OCI-LY1 (cell line): ENCODE measurements at regions not wholly inside any gene's neighbourhood (a gene's known extent, or its start where the extent isn't known, plus 50 kb on each side); places are given as distances from the start of the nearest gene placed in this dataset.

ENCODE experiments used
- H2AFZ ChIP-seq: fragments of 200-600 bp; sonication (generic), shearing (Covaris generic); 2 replicates; pipeline ENCODE4 v1.6.0; 2014; ENCODE audit warnings: antibody characterized with exemption, mild to moderate bottlenecking, low read length
- H3F3A ChIP-seq: fragments of 200-600 bp; sonication (generic), shearing (Covaris generic); 2 replicates; pipeline ENCODE4 v1.6.0; 2014; ENCODE audit warnings: mild to moderate bottlenecking, antibody characterized with exemption, low read length, moderate library complexity; ENCODE audit not compliant: insufficient read depth
- H3K27ac ChIP-seq: fragments of 200-600 bp; sonication (generic); 2 replicates; pipeline ENCODE4 v1.5.1; 2014; ENCODE audit warnings: low read length, mixed run types, mild to moderate bottlenecking, low read depth; ENCODE audit not compliant: poor library complexity, severe bottlenecking
- H3K27me3 ChIP-seq: fragments of 200-600 bp; sonication (generic); 2 replicates; pipeline ENCODE4 v1.6.0; 2014; ENCODE audit warnings: antibody characterized with exemption, mild to moderate bottlenecking, low read length, moderate library complexity; ENCODE audit not compliant: insufficient read depth
- H3K36me3 ChIP-seq: fragments of 200-600 bp; sonication (generic); 2 replicates; pipeline ENCODE4 v1.6.1; 2014; ENCODE audit warnings: mild to moderate bottlenecking, antibody characterized with exemption, low read length, moderate library complexity, mixed read lengths; ENCODE audit not compliant: insufficient read depth
- H3K4me1 ChIP-seq: fragments of 200-600 bp; sonication (generic); 2 replicates; pipeline ENCODE4 v1.5.1; 2014; ENCODE audit warnings: mild to moderate bottlenecking, low read length, moderate library complexity; ENCODE audit not compliant: insufficient read depth, severe bottlenecking
- H3K4me2 ChIP-seq: fragments of 200-600 bp; sonication (generic), shearing (Covaris generic); 2 replicates; pipeline ENCODE4 v1.6.1; 2014; ENCODE audit warnings: low read length
- H3K4me3 ChIP-seq: fragments of 200-600 bp; sonication (generic); 2 replicates; pipeline ENCODE4 v1.5.1; 2014; ENCODE audit warnings: low read length, low read depth, mild to moderate bottlenecking, mixed read lengths; ENCODE audit not compliant: poor library complexity, severe bottlenecking
- H3K79me2 ChIP-seq: fragments of 200-600 bp; shearing (Covaris generic); 2 replicates; pipeline ENCODE4 v1.6.1; 2016; ENCODE audit warnings: mixed run types, low read length, mixed read lengths; ENCODE audit not compliant: insufficient read depth
- H3K9ac ChIP-seq: fragments of 200-600 bp; sonication (generic), shearing (Covaris generic); 2 replicates; pipeline ENCODE4 v1.6.1; 2014; ENCODE audit warnings: mild to moderate bottlenecking, low read length, mixed read lengths
- H3K9me2 ChIP-seq: fragments of 200-600 bp; sonication (generic), shearing (Covaris generic); 2 replicates; pipeline ENCODE4 v1.6.1; 2014; ENCODE audit warnings: low read depth, mild to moderate bottlenecking, low read length, mixed read lengths
- H3K9me3 ChIP-seq: fragments of 200-600 bp; shearing (Covaris generic); 2 replicates; pipeline ENCODE4 v1.6.1; 2014; ENCODE audit warnings: low read length, mixed read lengths
- H4K20me1 ChIP-seq: fragments of 200-600 bp; sonication (generic), shearing (Covaris generic); 2 replicates; pipeline ENCODE4 v1.6.0; 2016; ENCODE audit warnings: mild to moderate bottlenecking, low read length; ENCODE audit not compliant: insufficient read depth
- EZH2 ChIP-seq: fragments of 200-600 bp; sonication (generic), shearing (Covaris generic); IDR thresholded peaks from 2 replicates; pipeline ENCODE4 v1.8.0; 2017; ENCODE audit warnings: borderline replicate concordance, mixed run types, mild to moderate bottlenecking, antibody characterized with exemption, low read length, moderate library complexity, mixed read lengths
- TF ChIP-seq, protein P1 (sequence below): fragments of 200-600 bp; sonication (generic), shearing (Covaris generic); IDR thresholded peaks from 2 replicates; pipeline ENCODE4 v1.5.1; 2017; ENCODE audit warnings: mild to moderate bottlenecking, antibody characterized with exemption, low read length, moderate library complexity, mixed read lengths

DNA sequence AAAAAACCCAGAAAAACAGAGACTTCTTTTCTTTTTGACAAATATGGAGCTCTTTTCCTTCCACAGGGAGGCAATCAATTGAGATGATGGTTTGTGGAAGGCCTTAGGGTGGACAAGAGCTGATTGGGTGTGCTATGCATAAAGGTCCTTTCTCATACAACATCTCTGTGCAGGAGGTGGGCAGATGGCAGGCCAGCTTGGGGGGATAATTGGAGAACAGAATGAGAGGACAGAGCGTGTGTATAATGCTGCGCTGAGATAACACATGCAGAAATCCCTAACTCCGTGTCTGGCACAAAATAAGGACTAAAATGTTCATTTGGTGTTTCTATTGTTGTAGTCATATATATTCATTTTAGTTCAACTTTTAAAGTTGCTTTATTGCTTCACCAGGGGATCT, 159.0 kb upstream of the MEF2C start:
- H3K9ac ChIP-seq: no peak overlapping the region

DNA sequence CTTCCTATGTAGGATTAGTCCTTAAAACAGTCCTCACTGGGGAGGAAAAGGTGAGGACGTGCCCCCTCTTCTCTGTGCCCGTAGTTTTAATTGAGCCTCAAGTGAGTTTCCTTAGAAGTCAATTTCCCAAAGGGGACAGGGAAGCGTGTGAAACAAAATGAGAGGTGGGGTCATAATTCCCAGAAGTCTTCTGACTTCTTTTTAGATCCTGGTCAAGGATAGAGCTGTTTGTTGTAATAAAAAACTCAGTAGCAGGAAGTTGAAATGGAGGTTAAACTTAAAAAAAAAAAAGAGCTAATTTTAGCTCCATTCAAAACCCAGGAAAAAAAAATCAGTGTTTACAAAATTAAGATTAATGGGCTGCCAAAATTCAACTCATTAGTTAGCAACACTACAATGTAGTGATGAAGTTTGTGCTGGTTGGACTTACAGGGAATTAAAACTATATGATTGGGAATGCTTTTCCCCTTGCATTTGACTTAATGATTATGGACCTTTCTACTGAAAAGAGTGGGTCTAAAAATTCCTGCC, 158.3 kb upstream of the MEF2C start:
- H2AFZ ChIP-seq: no peak overlapping the region
- H3K4me3 ChIP-seq: no peak overlapping the region
- no peaks in the 10 kb centered on the region for H4K20me1 ChIP-seq
- TF ChIP-seq, protein P1, sequence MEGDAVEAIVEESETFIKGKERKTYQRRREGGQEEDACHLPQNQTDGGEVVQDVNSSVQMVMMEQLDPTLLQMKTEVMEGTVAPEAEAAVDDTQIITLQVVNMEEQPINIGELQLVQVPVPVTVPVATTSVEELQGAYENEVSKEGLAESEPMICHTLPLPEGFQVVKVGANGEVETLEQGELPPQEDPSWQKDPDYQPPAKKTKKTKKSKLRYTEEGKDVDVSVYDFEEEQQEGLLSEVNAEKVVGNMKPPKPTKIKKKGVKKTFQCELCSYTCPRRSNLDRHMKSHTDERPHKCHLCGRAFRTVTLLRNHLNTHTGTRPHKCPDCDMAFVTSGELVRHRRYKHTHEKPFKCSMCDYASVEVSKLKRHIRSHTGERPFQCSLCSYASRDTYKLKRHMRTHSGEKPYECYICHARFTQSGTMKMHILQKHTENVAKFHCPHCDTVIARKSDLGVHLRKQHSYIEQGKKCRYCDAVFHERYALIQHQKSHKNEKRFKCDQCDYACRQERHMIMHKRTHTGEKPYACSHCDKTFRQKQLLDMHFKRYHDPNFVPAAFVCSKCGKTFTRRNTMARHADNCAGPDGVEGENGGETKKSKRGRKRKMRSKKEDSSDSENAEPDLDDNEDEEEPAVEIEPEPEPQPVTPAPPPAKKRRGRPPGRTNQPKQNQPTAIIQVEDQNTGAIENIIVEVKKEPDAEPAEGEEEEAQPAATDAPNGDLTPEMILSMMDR: no peak
- no peak for TF ChIP-seq EZH2
- no peaks in the 10 kb centered on the region for H3K9me2 ChIP-seq
- no peak overlapping the region for H3K4me2 ChIP-seq
- H3K27me3 ChIP-seq: no peaks in the 10 kb centered on the region
- no peak overlapping the region for H3K9ac ChIP-seq
- H3K4me1 ChIP-seq: no peaks in the 10 kb centered on the region
- no peaks in the 10 kb centered on the region; the same call in 1 of the 2 replicates for H3F3A ChIP-seq
- no peaks in the 10 kb centered on the region for H3K36me3 ChIP-seq
- H3K79me2 ChIP-seq: no peaks in the 10 kb centered on the region
- no peak overlapping the region for H3K27ac ChIP-seq
- no peaks in the 10 kb centered on the region for H3K9me3 ChIP-seq

More for the DNA sequence above, 159.0 kb upstream of the MEF2C start:
- H4K20me1 ChIP-seq: no peaks in the 10 kb centered on the region
- no peaks in the 10 kb centered on the region for H3K36me3 ChIP-seq
- TF ChIP-seq, protein P1: no peak
- TF ChIP-seq EZH2: no peak
- no peaks in the 10 kb centered on the region for H3K9me3 ChIP-seq
- H3K27ac ChIP-seq: no peak overlapping the region
- H3F3A ChIP-seq: no peaks in the 10 kb centered on the region
- no peaks in the 10 kb centered on the region for H3K27me3 ChIP-seq
- no peaks in the 10 kb centered on the region for H3K4me1 ChIP-seq
- no peaks in the 10 kb centered on the region for H3K9me2 ChIP-seq
- no peaks in the 10 kb centered on the region for H3K79me2 ChIP-seq
- no peak overlapping the region for H3K4me3 ChIP-seq
- no peak overlapping the region for H3K4me2 ChIP-seq
- no peak overlapping the region for H2AFZ ChIP-seq

DNA sequence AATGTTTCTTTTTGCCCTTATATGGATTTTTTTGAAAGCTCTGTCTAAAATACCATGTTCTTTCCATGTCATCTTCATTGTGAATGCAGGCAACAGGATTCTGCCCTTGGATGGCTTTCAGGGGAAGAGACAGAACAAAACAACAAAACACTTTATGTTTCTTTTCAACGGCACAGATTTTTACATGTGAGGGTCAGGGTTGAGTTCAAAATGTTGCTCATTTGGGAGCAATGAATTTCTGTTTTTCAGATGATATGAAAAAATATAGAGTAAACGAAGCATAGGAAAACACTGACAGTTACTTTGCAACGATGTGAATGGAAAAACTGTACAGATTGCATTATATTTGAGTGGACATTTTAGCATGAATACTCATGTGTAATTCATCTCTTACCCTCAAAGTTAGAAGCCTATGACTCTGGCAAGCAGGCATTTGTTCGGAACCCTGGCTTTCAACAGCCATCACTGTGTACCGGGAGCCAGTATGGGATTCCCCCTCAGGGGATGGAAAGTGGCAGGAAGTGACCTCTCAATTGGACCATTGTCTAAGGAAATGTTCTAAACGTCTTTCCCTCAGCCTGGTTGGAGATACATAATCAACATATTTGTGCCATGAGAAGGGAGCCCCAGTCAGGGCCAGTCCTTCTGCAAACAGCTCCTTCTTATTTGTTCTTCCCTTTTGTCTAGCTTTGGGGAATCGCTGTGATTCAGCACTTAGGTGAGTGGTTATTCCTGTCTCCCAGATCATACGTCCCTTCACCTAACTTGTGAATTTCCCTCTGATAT, 153.9 kb upstream of the MEF2C start:
- no peaks in the 10 kb centered on the region for H4K20me1 ChIP-seq
- no peaks in the 10 kb centered on the region for H3K36me3 ChIP-seq
- no peak overlapping the region for H3K27ac ChIP-seq
- no peaks in the 10 kb centered on the region; the same call in 1 of the 2 replicates for H3F3A ChIP-seq
- H3K9me3 ChIP-seq: no peaks in the 10 kb centered on the region
- no peaks in the 10 kb centered on the region for H3K27me3 ChIP-seq
- no peak overlapping the region for H3K9ac ChIP-seq
- no peak overlapping the region for H3K4me2 ChIP-seq
- no peaks in the 10 kb centered on the region for H3K4me1 ChIP-seq
- H3K79me2 ChIP-seq: no peaks in the 10 kb centered on the region
- H3K4me3 ChIP-seq: no peak overlapping the region
- H3K9me2 ChIP-seq: no peaks in the 10 kb centered on the region
- no peak overlapping the region for H2AFZ ChIP-seq
- no peak for TF ChIP-seq EZH2
- TF ChIP-seq, protein P1: no peak
